CD14-positive monocyte (primary cell): ENCODE measurements at regions not wholly inside any gene's neighbourhood (a gene's known extent, or its start where the extent isn't known, plus 50 kb on each side); places are given as distances from the start of the nearest gene placed in this dataset.

Experiments
- DNase-seq, 3 donors: peaks; one replicate each; pipeline ENCODE4 v3.0.0-alpha.2; 2011 to 2022
- H2AFZ ChIP-seq: 2 replicates; pipeline ENCODE4 v1.6.0; 2012; ENCODE audit warnings: mild to moderate bottlenecking, low read depth, low read length, inconsistent platforms; ENCODE audit not compliant: insufficient read depth, poor library complexity, severe bottlenecking
- H3K27ac ChIP-seq, 2 donors: 1 replicate in 1 of 2; 2 replicates in 1 of 2; pipeline ENCODE4 v1.5.1; 2012 to 2013; ENCODE audit warnings: low read length in 2 of 2, control low read depth in 1 of 2, inconsistent platforms in 1 of 2, low read depth in 1 of 2, mild to moderate bottlenecking in 1 of 2
- H3K27me3 ChIP-seq, 2 donors: one replicate each; pipeline versions ENCODE4 v1.6.0 to v1.6.1; 2011 to 2013; ENCODE audit warnings: low read length in 2 of 2; ENCODE audit not compliant: control insufficient read depth in 2 of 2, insufficient read depth in 2 of 2
- H3K36me3 ChIP-seq, 2 donors: replicated peaks in 1 of 2; 1 replicate in 1 of 2; 2 replicates in 1 of 2; pipeline versions ENCODE4 v1.5.1 to v1.6.1; 2012 to 2013; ENCODE audit warnings: low read length in 2 of 2, control low read depth in 1 of 2, inconsistent platforms in 1 of 2, mild to moderate bottlenecking in 1 of 2; ENCODE audit not compliant: insufficient read depth in 2 of 2, control insufficient read depth in 1 of 2
- H3K4me1 ChIP-seq, 2 donors: 1 replicate in 1 of 2; 2 replicates in 1 of 2; pipeline versions ENCODE4 v1.5.1 to v1.6.1; 2012 to 2013; ENCODE audit warnings: low read length in 2 of 2, control low read depth in 1 of 2, inconsistent platforms in 1 of 2, mild to moderate bottlenecking in 1 of 2, moderate library complexity in 1 of 2; ENCODE audit not compliant: insufficient read depth in 2 of 2, control insufficient read depth in 1 of 2
- H3K4me2 ChIP-seq: replicated peaks from 2 replicates; pipeline ENCODE3; 2012; ENCODE audit warnings: low read length, moderate library complexity, mild to moderate bottlenecking; ENCODE audit not compliant: poor library complexity, severe bottlenecking; ENCODE audit errors: extremely low read depth
- H3K4me3 ChIP-seq, 3 experiments: fragments of 200-600 bp in 1 of 3; sonication (generic) in 1 of 3; replicated peaks in 1 of 3; 1 replicate in 2 of 3; 2 replicates in 1 of 3; pipeline ENCODE4 v1.5.1; 2011 to 2013; ENCODE audit warnings: low read length in 3 of 3, mild to moderate bottlenecking in 3 of 3, control low read depth in 2 of 3, low read depth in 2 of 3, inconsistent platforms in 1 of 3, moderate library complexity in 1 of 3
- H3K79me2 ChIP-seq: 2 replicates; pipeline ENCODE4 v1.6.0; 2012; ENCODE audit warnings: mild to moderate bottlenecking, control low read depth, inconsistent platforms, low read length, moderate library complexity; ENCODE audit not compliant: insufficient read depth
- H3K9ac ChIP-seq: 2 replicates; pipeline ENCODE4 v1.6.0; 2017; ENCODE audit warnings: low read length, mild to moderate bottlenecking; ENCODE audit not compliant: insufficient read depth, poor library complexity, severe bottlenecking
- H3K9me3 ChIP-seq, 2 donors: replicated peaks in 1 of 2; 1 replicate in 1 of 2; 2 replicates in 1 of 2; pipeline versions ENCODE4 v1.5.1 to v1.6.1; 2012 to 2013; ENCODE audit warnings: low read length in 2 of 2, control low read depth in 1 of 2; ENCODE audit not compliant: control insufficient read depth in 1 of 2, insufficient read depth in 1 of 2
- H4K20me1 ChIP-seq: 2 replicates; pipeline ENCODE4 v1.6.0; 2012; ENCODE audit warnings: mild to moderate bottlenecking, low read length, control low read depth, moderate library complexity; ENCODE audit not compliant: insufficient read depth
- H3K27ac Mint-ChIP-seq, 7 donors: one replicate each; pipeline ENCODE4 v1.8.0; 2020; ENCODE audit warnings: mild to moderate bottlenecking in 7 of 7, mixed read lengths in 7 of 7, moderate library complexity in 6 of 7, inconsistent platforms in 2 of 7
- H3K27me3 Mint-ChIP-seq, 3 donors: one replicate each; pipeline ENCODE4 v1.8.0; 2021 to 2022; ENCODE audit warnings: low read depth in 3 of 3, mild to moderate bottlenecking in 3 of 3, mixed read lengths in 3 of 3, moderate library complexity in 3 of 3, inconsistent platforms in 1 of 3
- H3K36me3 Mint-ChIP-seq, 2 donors: one replicate each; pipeline ENCODE4 v1.8.0; 2020; ENCODE audit warnings: mixed read lengths in 2 of 2, inconsistent platforms in 1 of 2, mild to moderate bottlenecking in 1 of 2
- H3K4me1 Mint-ChIP-seq: one replicate; pipeline ENCODE4 v1.8.0; 2020; ENCODE audit warnings: mild to moderate bottlenecking, mixed read lengths
- H3K4me3 Mint-ChIP-seq, 2 donors: one replicate each; pipeline ENCODE4 v1.8.0; 2020; ENCODE audit warnings: mild to moderate bottlenecking in 2 of 2, mixed read lengths in 2 of 2, moderate library complexity in 1 of 2
- H3K9me3 Mint-ChIP-seq, 7 donors: one replicate each; pipeline ENCODE4 v1.8.0; 2020 to 2022; ENCODE audit warnings: mixed read lengths in 7 of 7, mild to moderate bottlenecking in 6 of 7, moderate library complexity in 6 of 7, inconsistent platforms in 2 of 7
- WGBS: methylation state at CpG from one replicate; pipeline ENCODE4 v1.1.5; 2013; ENCODE audit warnings: missing lambda C conversion rate; ENCODE audit not compliant: insufficient coverage; 5-methylcytosine and 5-hydroxymethylcytosine counted together
- intact Hi-C, 2 donors: fragments of 100-400 bp; cut with micrococcal nuclease; formaldehyde crosslinking; loops; one replicate each; pipeline versions ENCODE4 v1.15.0 to v1.15.1; 2023
- TF ChIP-seq, protein P1 (sequence below): fragments of 200-600 bp; IDR thresholded peaks from one replicate; pipeline ENCODE4 v1.8.0; 2022; ENCODE audit warnings: antibody characterized with exemption, mild to moderate bottlenecking

DNA sequence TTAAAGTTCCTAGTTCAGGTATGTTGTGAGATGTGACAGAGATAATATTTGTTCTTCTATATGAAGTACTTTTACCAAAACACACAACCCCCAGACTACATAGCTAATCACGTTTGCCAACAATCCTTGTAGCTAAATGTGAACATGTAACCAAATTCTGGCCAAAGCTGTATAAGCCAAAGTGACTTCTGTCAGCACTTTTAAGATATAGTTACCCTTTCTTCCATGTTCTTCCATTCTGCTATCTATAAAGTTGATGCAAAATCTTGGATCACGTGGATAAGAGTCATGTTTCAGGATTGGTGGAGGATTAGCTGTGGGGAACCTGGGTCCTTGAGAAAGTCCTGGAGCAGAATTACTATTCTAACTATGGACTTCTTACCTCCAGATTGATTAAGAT is 1366.6 kb downstream of the FSCB start:
- Mint-ChIP-seq H3K9me3 (peaks cover 2 to 18% (median 10%) of the 10 kb centered on the region in 7 donors), H3K27me3 (no peaks in the 10 kb centered on the region), H3K4me3 (no peak overlapping the region), H3K4me1 (no peaks in the 10 kb centered on the region), H3K27ac (no peak overlapping the region), H3K36me3 (no peaks in the 10 kb centered on the region)
- Histone ChIP-seq H3K4me1 (no peaks in the 10 kb centered on the region), H4K20me1 (no peaks in the 10 kb centered on the region), H3K9ac (no peak overlapping the region), H2AFZ (no peak overlapping the region), H3K4me3 (no peak overlapping the region), H3K36me3 (no peaks in the 10 kb centered on the region), H3K27ac (no peak overlapping the region), H3K79me2 (no peaks in the 10 kb centered on the region), H3K4me2 (no peak overlapping the region), H3K9me3 (peaks cover 12 to 18% of the 10 kb centered on the region in 2 donors), H3K27me3 (no peaks in the 10 kb centered on the region)
- no peak for DNase-seq
- TF ChIP-seq, protein P1, sequence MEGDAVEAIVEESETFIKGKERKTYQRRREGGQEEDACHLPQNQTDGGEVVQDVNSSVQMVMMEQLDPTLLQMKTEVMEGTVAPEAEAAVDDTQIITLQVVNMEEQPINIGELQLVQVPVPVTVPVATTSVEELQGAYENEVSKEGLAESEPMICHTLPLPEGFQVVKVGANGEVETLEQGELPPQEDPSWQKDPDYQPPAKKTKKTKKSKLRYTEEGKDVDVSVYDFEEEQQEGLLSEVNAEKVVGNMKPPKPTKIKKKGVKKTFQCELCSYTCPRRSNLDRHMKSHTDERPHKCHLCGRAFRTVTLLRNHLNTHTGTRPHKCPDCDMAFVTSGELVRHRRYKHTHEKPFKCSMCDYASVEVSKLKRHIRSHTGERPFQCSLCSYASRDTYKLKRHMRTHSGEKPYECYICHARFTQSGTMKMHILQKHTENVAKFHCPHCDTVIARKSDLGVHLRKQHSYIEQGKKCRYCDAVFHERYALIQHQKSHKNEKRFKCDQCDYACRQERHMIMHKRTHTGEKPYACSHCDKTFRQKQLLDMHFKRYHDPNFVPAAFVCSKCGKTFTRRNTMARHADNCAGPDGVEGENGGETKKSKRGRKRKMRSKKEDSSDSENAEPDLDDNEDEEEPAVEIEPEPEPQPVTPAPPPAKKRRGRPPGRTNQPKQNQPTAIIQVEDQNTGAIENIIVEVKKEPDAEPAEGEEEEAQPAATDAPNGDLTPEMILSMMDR: no peak
- no CpG with 5 or more reads among the region's 2 CpGs for WGBS
- intact Hi-C loops: no loop called here

DNA sequence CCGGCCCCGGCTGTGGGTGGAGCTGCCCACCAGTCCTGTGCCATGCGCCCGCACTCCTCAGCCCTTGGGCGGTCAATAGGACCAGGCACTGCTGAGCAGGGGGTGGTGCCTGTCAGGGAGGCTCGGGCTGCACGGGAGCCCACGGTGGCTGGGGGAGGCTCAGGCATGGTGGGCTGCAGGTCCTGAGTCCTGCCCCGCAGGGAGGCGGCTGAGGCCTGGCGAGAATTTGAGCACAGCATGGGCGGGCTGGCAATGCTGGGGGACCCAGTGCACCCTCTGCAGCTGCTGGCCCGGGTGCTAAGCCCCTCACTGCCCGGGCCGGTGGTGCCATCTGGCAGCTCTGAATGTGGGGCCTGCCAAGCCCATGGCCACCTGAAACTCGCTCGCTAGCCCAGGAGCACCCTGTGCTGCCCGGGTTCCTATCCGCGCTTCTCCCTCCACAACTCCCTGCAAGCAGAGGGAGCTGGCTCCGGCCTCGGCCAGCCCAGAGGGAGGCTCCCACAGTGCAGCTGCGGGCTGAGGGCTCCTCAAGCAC is 1371.1 kb downstream of the FSCB start:
- Histone ChIP-seq H3K4me2 (no peak overlapping the region), H3K27me3 (no peaks in the 10 kb centered on the region), H2AFZ (no peak overlapping the region), H3K4me1 (no peaks in the 10 kb centered on the region), H4K20me1 (no peaks in the 10 kb centered on the region), H3K79me2 (no peaks in the 10 kb centered on the region), H3K4me3 (no peak overlapping the region), H3K9me3 (peaks cover 14 to 19% of the 10 kb centered on the region in 2 donors), H3K9ac (no peak overlapping the region), H3K27ac (no peak overlapping the region), H3K36me3 (no peaks in the 10 kb centered on the region)
- H3K27ac Mint-ChIP-seq: no peak overlapping the region
- H3K27me3 Mint-ChIP-seq: no peaks in the 10 kb centered on the region
- H3K4me1 Mint-ChIP-seq: no peaks in the 10 kb centered on the region
- no peak overlapping the region for H3K4me3 Mint-ChIP-seq
- DNase-seq: no peak
- intact Hi-C loops: no loop called here
- 88% methylated on average over 19 of the region's 23 CpGs for WGBS
- TF ChIP-seq, protein P1: no peak
- peaks cover 7 to 18% (median 10%) of the 10 kb centered on the region in 7 donors for H3K9me3 Mint-ChIP-seq
- H3K36me3 Mint-ChIP-seq: no peaks in the 10 kb centered on the region
